K562 (cell line): ENCODE measurements at regions not wholly inside any gene's neighbourhood (a gene's known extent, or its start where the extent isn't known, plus 50 kb on each side); places are given as distances from the start of the nearest gene placed in this dataset.

Source experiments
- NFYB ChIP-seq: IDR thresholded peaks from 2 replicates; pipeline ENCODE4 v1.6.1; 2011; ENCODE audit warnings: mild to moderate bottlenecking, moderate library complexity; ENCODE audit not compliant: insufficient read length; ENCODE audit errors: extremely low read depth
- POLR2AphosphoS5 ChIP-seq: IDR thresholded peaks from 2 replicates; pipeline ENCODE4 v1.6.1; 2011; ENCODE audit warnings: mild to moderate bottlenecking, low read depth, low read length, moderate library complexity; ENCODE audit not compliant: control insufficient read depth, insufficient read depth
- ZBTB33 ChIP-seq: sonication (generic); formaldehyde crosslinking; IDR thresholded peaks from 2 replicates; pipeline ENCODE4 v1.8.1; 2023; ENCODE audit warnings: mild to moderate bottlenecking, missing genetic modification reagents
- ZNF263 ChIP-seq: sonication (generic); formaldehyde crosslinking; IDR thresholded peaks from 2 replicates; pipeline ENCODE4 v1.8.0; 2022; ENCODE audit warnings: mild to moderate bottlenecking, missing genetic modification reagents, borderline replicate concordance

- TF ChIP-seq NFYB (no peak), ZNF263 (no peak), ZBTB33 (CRISPR knock-in tag) (no peak), POLR2AphosphoS5 (no peak)
Measured at GRCh38 chr9:106358331-106358730, 504.6 kb upstream of the ZNF462 start.
